ENCODE measurements at regions not wholly inside any gene's neighbourhood (a gene's known extent, or its start where the extent isn't known, plus 50 kb on each side); places are given as distances from the start of the nearest gene placed in this dataset.

- Histone ChIP-seq H3K4ac (ENCODE audit: low read depth, low read length) (no peak overlapping the region), H3K27ac (ENCODE audit: insufficient read length, low read depth, low read length) (no peak overlapping the region), H3K9ac (ENCODE audit: extremely low read depth, insufficient read length, low read length) (no peak overlapping the region), H4K8ac (replicated peaks; ENCODE audit: insufficient read length, low read depth, low read length) (no peak overlapping the region), H3K14ac (ENCODE audit: insufficient read depth, low read length) (no peak overlapping the region; the same call in 1 of the 2 replicates), H4K91ac (ENCODE audit: insufficient read length, low read depth, low read length) (no peak overlapping the region), H2BK120ac (ENCODE audit: low read depth, low read length, poor library complexity, severe bottlenecking) (no peak overlapping the region), H2BK15ac (ENCODE audit: low read depth, low read length) (no peak overlapping the region), H3K56ac (ENCODE audit: insufficient read length, low read depth, low read length) (no peak overlapping the region), H2AK5ac (ENCODE audit: insufficient read length, low read length) (no peak overlapping the region), H3K79me1 (ENCODE audit: insufficient read depth, low read depth, low read length, poor library complexity, severe bottlenecking) (no peaks in the 10 kb centered on the region), H4K20me1 (ENCODE audit: control insufficient read depth, insufficient read depth, insufficient read length) (no peaks in the 10 kb centered on the region), H3K18ac (ENCODE audit: insufficient read length, low read depth, low read length) (no peak overlapping the region), H3K79me2 (ENCODE audit: insufficient read depth, low read length) (no peaks in the 10 kb centered on the region), H2BK20ac (ENCODE audit: low read depth, low read length, poor library complexity, severe bottlenecking) (no peak overlapping the region), H3K23me2 (ENCODE audit: insufficient read length, low read depth, low read length, poor library complexity, severe bottlenecking) (no peaks in the 10 kb centered on the region), H3K9me3 (ENCODE audit: control insufficient read depth, low read depth, low read length) (no peaks in the 10 kb centered on the region), H3K23ac (ENCODE audit: insufficient read length, low read depth, low read length) (no peak overlapping the region), H3T11ph (ENCODE audit: low read length) (no peak overlapping the region), H2AFZ (ENCODE audit: low read length) (no peak overlapping the region), H3K27me3 (ENCODE audit: insufficient read depth, low read length) (peaks cover 2% of the 10 kb centered on the region; the same call in 1 of the 2 replicates), H3K4me1 (ENCODE audit: insufficient read depth, low read length) (no peaks in the 10 kb centered on the region; the same call in 1 of the 2 replicates), H2BK5ac (ENCODE audit: insufficient read length, low read length) (no peak overlapping the region), H4K5ac (ENCODE audit: insufficient read length, low read depth, low read length) (no peak overlapping the region), H2BK12ac (ENCODE audit: insufficient read length, low read depth, low read length) (no peak overlapping the region), H3K4me2 (ENCODE audit: insufficient read depth, insufficient read length, low read length) (no peak overlapping the region)
- Mint-ChIP-seq H3K4me1 (peaks cover 34 to 38% of the 10 kb centered on the region in 2 experiments), H3K4me3 (no peak overlapping the region), H3K9me3 (peaks cover 5 to 10% of the 10 kb centered on the region in 2 experiments; a peak in 4 of 5 replicates), H3K27ac (no peak overlapping the region), H3K36me3 (ENCODE audit: insufficient read depth in 1 of 3, low read depth in 3 of 3) (no peaks in the 10 kb centered on the region; a peak in 1 of 7 replicates), H3K27me3 (ENCODE audit: low read depth) (peaks cover 2% of the 10 kb centered on the region)
- no peak for TF ChIP-seq CTCF (conservative IDR thresholded peaks at IDR 0.05)
- WGBS (ENCODE audit: extremely low coverage, insufficient read length, low lambda C conversion rate): no CpG with 5 or more reads among the region's 11 CpGs
- no peak for DNase-seq
These were observed 120.5 kb upstream of the NCOR2 start for GRCh38 chr12:124687917-124688316.

All from H9 (cell line).